ENCODE measurements at regions not wholly inside any gene's neighbourhood (a gene's known extent, or its start where the extent isn't known, plus 50 kb on each side); places are given as distances from the start of the nearest gene placed in this dataset.

- TF ChIP-seq CTCF (conservative IDR thresholded peaks at IDR 0.05) (no peak), EZH2 (IDR thresholded peaks at IDR 0.05; ENCODE audit: low read depth) (no peak)
Observed at GRCh38 chr4:14621731-14622463, 380.4 kb upstream of the CPEB2 start.
